ENCODE measurements at regions not wholly inside any gene's neighbourhood (a gene's known extent, or its start where the extent isn't known, plus 50 kb on each side); places are given as distances from the start of the nearest gene placed in this dataset.

DNA sequence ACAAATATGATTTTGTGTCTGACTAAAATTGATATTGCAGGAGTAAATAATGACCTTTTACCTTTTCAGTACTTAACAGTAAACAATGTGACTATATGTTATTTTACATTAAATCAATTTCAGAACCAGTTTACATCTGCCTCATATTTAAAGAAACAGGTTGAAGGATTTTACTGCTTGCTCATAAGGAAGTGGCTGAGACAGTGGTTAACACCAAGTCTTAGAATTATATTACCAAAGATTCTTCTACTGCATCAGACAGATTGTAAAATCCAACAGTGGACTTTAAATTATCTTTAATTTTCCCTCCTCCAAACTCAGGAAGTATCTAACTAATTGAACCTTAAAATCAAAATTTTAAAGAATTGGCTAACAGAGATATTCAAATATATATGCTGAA is 1929.9 kb downstream of the PCDH9 start:
- no peaks in the 10 kb centered on the region for H3K36me3 Mint-ChIP-seq (ENCODE audit: low read depth)
- H3K27ac Mint-ChIP-seq = no peak overlapping the region

GRCh38 chr13:65293530-65294198 is 1936.5 kb downstream of the PCDH9 start:
- no peak for DNase-seq
- no peaks in the 10 kb centered on the region for H3K27me3 Mint-ChIP-seq (ENCODE audit: low read depth, poor library complexity)
- TF ChIP-seq, protein P1, sequence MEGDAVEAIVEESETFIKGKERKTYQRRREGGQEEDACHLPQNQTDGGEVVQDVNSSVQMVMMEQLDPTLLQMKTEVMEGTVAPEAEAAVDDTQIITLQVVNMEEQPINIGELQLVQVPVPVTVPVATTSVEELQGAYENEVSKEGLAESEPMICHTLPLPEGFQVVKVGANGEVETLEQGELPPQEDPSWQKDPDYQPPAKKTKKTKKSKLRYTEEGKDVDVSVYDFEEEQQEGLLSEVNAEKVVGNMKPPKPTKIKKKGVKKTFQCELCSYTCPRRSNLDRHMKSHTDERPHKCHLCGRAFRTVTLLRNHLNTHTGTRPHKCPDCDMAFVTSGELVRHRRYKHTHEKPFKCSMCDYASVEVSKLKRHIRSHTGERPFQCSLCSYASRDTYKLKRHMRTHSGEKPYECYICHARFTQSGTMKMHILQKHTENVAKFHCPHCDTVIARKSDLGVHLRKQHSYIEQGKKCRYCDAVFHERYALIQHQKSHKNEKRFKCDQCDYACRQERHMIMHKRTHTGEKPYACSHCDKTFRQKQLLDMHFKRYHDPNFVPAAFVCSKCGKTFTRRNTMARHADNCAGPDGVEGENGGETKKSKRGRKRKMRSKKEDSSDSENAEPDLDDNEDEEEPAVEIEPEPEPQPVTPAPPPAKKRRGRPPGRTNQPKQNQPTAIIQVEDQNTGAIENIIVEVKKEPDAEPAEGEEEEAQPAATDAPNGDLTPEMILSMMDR (IDR thresholded peaks at IDR 0.05) = no peak
- H3K9me3 Mint-ChIP-seq = no peaks in the 10 kb centered on the region
- no peak overlapping the region for H3K4me3 Mint-ChIP-seq
- no peaks in the 10 kb centered on the region for H3K36me3 Mint-ChIP-seq (ENCODE audit: low read depth)
- H3K4me1 Mint-ChIP-seq = no peaks in the 10 kb centered on the region
- H3K27ac Mint-ChIP-seq = no peak overlapping the region

More for the DNA sequence above, 1929.9 kb downstream of the PCDH9 start:
- Mint-ChIP-seq H3K4me1 (no peaks in the 10 kb centered on the region), H3K4me3 (no peak overlapping the region), H3K27me3 (ENCODE audit: low read depth, poor library complexity) (no peaks in the 10 kb centered on the region), H3K9me3 (no peaks in the 10 kb centered on the region)
- DNase-seq = no peak
- TF ChIP-seq, protein P1 (IDR thresholded peaks at IDR 0.05) = no peak

DNA sequence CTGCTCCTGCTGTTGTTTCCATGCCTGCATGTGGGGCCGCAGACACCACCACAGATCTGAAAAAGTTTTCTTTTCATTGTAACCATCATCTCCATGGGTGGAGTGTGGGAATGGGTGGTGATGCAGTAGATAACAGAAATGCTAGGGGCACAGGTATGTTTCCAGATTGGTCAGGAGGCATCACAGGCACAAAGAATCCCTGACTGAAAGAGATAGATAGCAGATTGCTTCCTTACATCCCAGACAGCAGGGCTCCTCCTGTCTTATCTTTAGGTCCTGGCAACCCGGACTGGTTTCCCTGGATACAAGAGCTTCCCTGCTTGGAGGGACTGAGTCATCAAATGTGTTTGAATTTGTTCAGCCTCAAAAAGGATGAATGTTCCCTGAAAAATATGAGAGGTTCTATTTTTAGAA is 1937.6 kb downstream of the PCDH9 start:
- H3K36me3 Mint-ChIP-seq (ENCODE audit: low read depth) = no peaks in the 10 kb centered on the region
- no peaks in the 10 kb centered on the region for H3K9me3 Mint-ChIP-seq
- H3K4me1 Mint-ChIP-seq = no peaks in the 10 kb centered on the region
- H3K27me3 Mint-ChIP-seq (ENCODE audit: low read depth, poor library complexity) = no peaks in the 10 kb centered on the region
- TF ChIP-seq, protein P1 (IDR thresholded peaks at IDR 0.05) = no peak
- peak overlapping the region; percentile 83 for H3K27ac Mint-ChIP-seq
- DNase-seq = no peak
- H3K4me3 Mint-ChIP-seq = no peak overlapping the region

DNA sequence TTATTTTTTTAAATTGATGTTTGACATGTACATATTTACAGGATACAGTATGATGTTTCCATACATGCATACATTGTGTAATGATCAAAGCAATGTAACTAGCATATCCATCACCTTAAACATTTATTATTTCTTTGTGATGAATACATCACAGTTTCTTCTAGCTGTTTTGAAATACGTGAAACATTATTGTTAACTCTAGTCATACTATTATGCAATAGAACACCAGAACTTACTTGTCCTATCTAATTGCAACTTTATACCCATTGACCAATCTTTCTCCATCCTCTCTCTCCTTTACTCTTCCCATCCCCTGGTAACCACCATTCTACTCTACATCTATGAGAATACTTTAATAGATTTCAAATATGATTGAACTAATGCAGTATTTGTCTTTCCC is 1942.7 kb downstream of the PCDH9 start:
- Mint-ChIP-seq H3K36me3 (ENCODE audit: low read depth) (no peaks in the 10 kb centered on the region), H3K4me3 (no peak overlapping the region), H3K9me3 (peaks cover 4% of the 10 kb centered on the region), H3K27me3 (ENCODE audit: low read depth, poor library complexity) (no peaks in the 10 kb centered on the region), H3K4me1 (no peaks in the 10 kb centered on the region), H3K27ac (no peak overlapping the region)
- no peak for DNase-seq
- TF ChIP-seq, protein P1 (IDR thresholded peaks at IDR 0.05) = no peak

- no peak for DNase-seq
- no peak overlapping the region for H3K27ac Mint-ChIP-seq
- H3K27me3 Mint-ChIP-seq (ENCODE audit: low read depth, poor library complexity) = no peaks in the 10 kb centered on the region
- TF ChIP-seq, protein P1 (IDR thresholded peaks at IDR 0.05) = no peak
- peaks cover 7% of the 10 kb centered on the region for H3K36me3 Mint-ChIP-seq (ENCODE audit: low read depth)
- peaks cover 33% of the 10 kb centered on the region for H3K9me3 Mint-ChIP-seq
- no peak overlapping the region for H3K4me3 Mint-ChIP-seq
- H3K4me1 Mint-ChIP-seq = no peaks in the 10 kb centered on the region
Measured at GRCh38 chr13:65275838-65276630, 1954.1 kb downstream of the PCDH9 start.
